Muscle layer of duodenum (tissue), 2 donors: ENCODE measurements at regions not wholly inside any gene's neighbourhood (a gene's known extent, or its start where the extent isn't known, plus 50 kb on each side); places are given as distances from the start of the nearest gene placed in this dataset.

Source experiments
- H3K27ac ChIP-seq: one replicate; pipeline ENCODE4 v1.7.0; 2013; ENCODE audit warnings: mild to moderate bottlenecking, low read length
- H3K27me3 ChIP-seq: one replicate; pipeline ENCODE4 v1.7.0; 2013; ENCODE audit warnings: low read depth, mild to moderate bottlenecking, control low read depth, low read length
- H3K36me3 ChIP-seq, 2 donors: one replicate each; pipeline ENCODE4 v1.7.0; 2013; ENCODE audit warnings: low read length in 2 of 2, control low read depth in 1 of 2, mild to moderate bottlenecking in 1 of 2; ENCODE audit not compliant: insufficient read depth in 2 of 2, control insufficient read depth in 1 of 2
- H3K4me1 ChIP-seq, 2 donors: one replicate each; pipeline ENCODE4 v1.7.0; 2013; ENCODE audit warnings: low read length in 2 of 2, mild to moderate bottlenecking in 2 of 2, control low read depth in 1 of 2, moderate library complexity in 1 of 2; ENCODE audit not compliant: insufficient read depth in 2 of 2, control insufficient read depth in 1 of 2
- H3K4me3 ChIP-seq, 2 donors: one replicate each; pipeline ENCODE4 v1.7.0; 2013; ENCODE audit warnings: low read length in 2 of 2, low read depth in 1 of 2, mild to moderate bottlenecking in 1 of 2
- H3K9me3 ChIP-seq, 2 donors: one replicate each; pipeline ENCODE4 v1.7.0; 2013; ENCODE audit warnings: low read length in 2 of 2, control low read depth in 1 of 2, mild to moderate bottlenecking in 1 of 2; ENCODE audit not compliant: control insufficient read depth in 1 of 2
- donor health status: healthy.

DNA sequence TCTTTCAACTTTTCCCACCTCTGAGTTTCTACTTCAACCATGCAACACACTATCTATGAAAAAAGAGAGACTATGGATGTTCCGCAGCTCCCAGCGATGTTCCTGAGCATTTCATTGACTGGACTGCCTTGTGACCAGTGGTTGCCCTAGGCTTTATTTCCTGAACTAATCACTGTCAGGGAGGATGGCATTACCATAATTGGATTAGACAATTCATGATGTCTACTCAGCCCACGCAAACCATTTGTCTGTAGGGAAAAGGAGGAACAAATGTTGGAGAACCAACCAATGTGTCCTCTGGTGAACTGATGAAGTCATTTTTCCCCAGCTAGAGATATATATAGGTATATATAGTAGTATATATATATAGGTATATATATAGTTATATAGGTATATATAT lies 229.3 kb upstream of the MCTP2 start:
- H3K36me3 ChIP-seq: no peaks in the 10 kb centered on the region
- H3K27ac ChIP-seq: no peak overlapping the region
- H3K4me1 ChIP-seq: peaks cover 0 to 9% of the 10 kb centered on the region in 2 donors
- H3K4me3 ChIP-seq: no peak overlapping the region
- H3K27me3 ChIP-seq: no peaks in the 10 kb centered on the region
- H3K9me3 ChIP-seq: no peaks in the 10 kb centered on the region

DNA sequence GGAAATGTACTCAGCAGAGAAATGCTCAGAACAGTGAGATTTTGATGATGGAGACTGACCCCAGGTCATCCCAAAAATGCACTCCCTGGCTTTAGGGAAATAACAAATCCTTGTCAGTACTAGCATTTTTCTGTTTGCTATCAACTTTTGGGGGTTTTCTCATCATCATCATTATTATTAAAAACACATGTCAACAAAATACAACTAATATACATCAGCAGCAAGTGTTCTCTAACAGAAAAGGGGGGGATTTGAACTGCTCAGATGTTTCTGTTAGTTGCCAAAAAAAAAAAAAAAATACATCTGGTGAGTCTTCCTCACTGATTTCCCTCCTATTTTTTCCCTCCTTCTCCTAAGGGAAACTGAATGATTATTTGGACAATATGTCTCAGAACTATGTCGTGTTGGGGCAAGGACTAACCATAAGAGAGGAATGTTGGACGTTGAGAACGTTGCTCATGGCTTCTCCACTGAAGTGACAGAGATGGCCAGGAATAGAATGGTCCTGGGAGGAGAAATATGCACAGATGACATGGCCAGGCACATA lies 230.0 kb upstream of the MCTP2 start:
- H3K4me3 ChIP-seq: no peak overlapping the region
- H3K27me3 ChIP-seq: no peaks in the 10 kb centered on the region
- H3K27ac ChIP-seq: no peak overlapping the region
- no peaks in the 10 kb centered on the region for H3K9me3 ChIP-seq
- peaks cover 0 to 9% of the 10 kb centered on the region in 2 donors for H3K4me1 ChIP-seq
- no peaks in the 10 kb centered on the region for H3K36me3 ChIP-seq

DNA sequence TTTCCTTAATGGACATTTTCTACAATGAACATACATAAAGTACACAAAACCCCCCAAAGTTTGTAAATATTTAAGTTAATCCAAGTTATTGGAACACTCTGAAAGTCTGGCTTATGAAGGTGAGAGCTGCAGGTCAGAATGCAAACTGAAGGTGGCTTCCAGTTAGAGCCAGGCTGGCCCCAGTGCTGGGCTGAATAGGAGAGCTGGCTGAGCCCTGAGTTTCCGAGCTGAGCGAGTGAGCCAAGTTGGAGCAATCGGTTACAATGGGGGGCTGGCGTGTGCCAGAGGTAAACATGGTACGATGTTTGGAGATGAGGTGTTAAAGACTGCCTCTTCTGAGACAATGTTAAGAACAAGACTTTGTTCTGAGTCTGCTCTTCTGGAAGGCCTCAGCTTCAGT lies 230.8 kb upstream of the MCTP2 start:
- H3K27ac ChIP-seq: no peak overlapping the region
- H3K36me3 ChIP-seq: no peaks in the 10 kb centered on the region
- H3K27me3 ChIP-seq: no peaks in the 10 kb centered on the region
- peaks cover 0 to 9% of the 10 kb centered on the region in 2 donors for H3K4me1 ChIP-seq
- no peaks in the 10 kb centered on the region for H3K9me3 ChIP-seq
- no peak overlapping the region for H3K4me3 ChIP-seq

DNA sequence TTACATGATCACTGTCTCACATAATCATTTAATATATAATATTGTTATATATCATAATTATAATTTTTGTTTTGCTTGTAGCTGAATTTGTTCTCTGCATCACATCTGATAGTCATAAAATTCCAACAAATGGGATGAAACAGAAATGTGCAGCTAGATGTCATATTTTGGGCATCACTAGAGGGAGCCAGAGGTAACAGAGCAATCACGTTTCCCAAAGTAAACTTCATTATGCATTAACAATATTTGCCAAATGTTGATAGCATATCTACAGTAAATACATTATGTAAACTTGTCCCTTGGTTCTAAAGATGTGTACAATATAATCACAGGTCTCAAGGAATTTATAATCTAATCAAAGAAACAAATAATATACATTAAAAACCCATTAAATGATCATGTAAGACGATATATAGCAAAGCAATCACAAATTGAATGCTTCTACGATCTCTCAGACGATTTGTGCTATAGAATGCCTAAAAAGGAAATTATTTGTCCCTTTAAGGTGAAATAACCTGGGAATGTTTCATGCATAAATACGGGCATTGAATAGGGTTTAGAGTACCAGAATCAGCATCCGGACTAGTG lies 234.2 kb upstream of the MCTP2 start:
- Histone ChIP-seq H3K36me3 (no peaks in the 10 kb centered on the region), H3K4me3 (no peak overlapping the region), H3K4me1 (peaks cover 0 to 18% of the 10 kb centered on the region in 2 donors), H3K27ac (no peak overlapping the region), H3K9me3 (no peaks in the 10 kb centered on the region), H3K27me3 (no peaks in the 10 kb centered on the region)

GRCh38 chr15:93989440-93989998 lies 241.8 kb upstream of the MCTP2 start:
- Histone ChIP-seq H3K36me3 (no peaks in the 10 kb centered on the region), H3K27ac (no peak overlapping the region), H3K4me1 (peaks cover 0 to 12% of the 10 kb centered on the region in 2 donors), H3K4me3 (no peak overlapping the region), H3K27me3 (no peaks in the 10 kb centered on the region), H3K9me3 (no peaks in the 10 kb centered on the region)

DNA sequence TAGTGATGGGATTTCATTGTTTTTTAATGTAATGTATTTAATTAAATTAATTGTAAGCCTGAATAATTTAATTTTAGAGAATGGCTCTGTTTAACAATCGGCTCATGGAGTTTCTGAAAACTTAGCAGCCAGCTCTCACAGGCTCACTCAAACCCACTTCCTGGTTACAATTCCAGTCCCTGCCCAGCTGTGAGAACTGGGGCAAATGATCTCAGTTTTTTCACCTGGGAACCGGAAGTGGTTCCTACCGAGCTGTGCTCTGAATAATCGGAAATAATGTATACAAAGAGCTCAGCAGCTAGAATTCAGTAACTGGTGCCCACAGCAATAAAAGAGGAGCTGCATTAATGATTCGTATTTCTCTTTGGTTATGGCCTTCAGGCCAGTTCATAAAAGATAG lies 244.3 kb upstream of the MCTP2 start:
- no peak overlapping the region for H3K27ac ChIP-seq
- no peaks in the 10 kb centered on the region for H3K27me3 ChIP-seq
- H3K4me3 ChIP-seq: no peak overlapping the region
- no peaks in the 10 kb centered on the region for H3K9me3 ChIP-seq
- H3K4me1 ChIP-seq: peaks cover 0 to 22% of the 10 kb centered on the region in 2 donors
- no peaks in the 10 kb centered on the region for H3K36me3 ChIP-seq

- no peak overlapping the region for H3K27ac ChIP-seq
- H3K9me3 ChIP-seq: no peaks in the 10 kb centered on the region
- no peaks in the 10 kb centered on the region for H3K36me3 ChIP-seq
- no peaks in the 10 kb centered on the region for H3K27me3 ChIP-seq
- no peak overlapping the region for H3K4me3 ChIP-seq
- peaks cover 0 to 22% of the 10 kb centered on the region in 2 donors for H3K4me1 ChIP-seq
Observed at GRCh38 chr15:93986400-93986984, 244.9 kb upstream of the MCTP2 start.

GRCh38 chr15:93985925-93986324 lies 245.4 kb upstream of the MCTP2 start:
- Histone ChIP-seq H3K4me1 (peaks cover 0 to 22% of the 10 kb centered on the region in 2 donors), H3K9me3 (no peaks in the 10 kb centered on the region), H3K27ac (no peak overlapping the region), H3K4me3 (no peak overlapping the region), H3K36me3 (no peaks in the 10 kb centered on the region), H3K27me3 (no peaks in the 10 kb centered on the region)

- Histone ChIP-seq H3K36me3 (no peaks in the 10 kb centered on the region), H3K9me3 (no peaks in the 10 kb centered on the region), H3K27me3 (no peaks in the 10 kb centered on the region), H3K27ac (no peak overlapping the region), H3K4me1 (peaks cover 0 to 25% of the 10 kb centered on the region in 2 donors), H3K4me3 (no peak overlapping the region)
Observed at GRCh38 chr15:93985176-93985575, 246.2 kb upstream of the MCTP2 start.

DNA sequence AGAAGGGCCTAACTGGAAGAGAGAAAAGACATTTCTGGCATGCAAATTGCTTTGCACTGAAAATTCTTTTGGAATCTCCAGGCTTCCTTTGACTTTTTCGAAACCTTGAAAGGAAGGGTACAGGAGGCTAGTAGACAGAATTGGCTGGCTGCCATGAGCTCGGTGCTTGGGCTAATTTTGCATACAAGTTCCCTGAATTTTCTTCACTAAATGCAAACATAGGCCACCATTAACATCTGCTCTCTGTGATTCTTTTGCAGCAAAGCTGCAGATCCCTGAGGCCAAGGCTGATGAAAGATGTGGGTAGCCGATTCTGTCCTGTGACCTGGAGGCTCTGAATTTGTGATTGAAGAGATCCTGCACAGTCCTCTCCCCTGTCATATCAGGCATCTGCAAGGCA lies 247.8 kb upstream of the MCTP2 start:
- Histone ChIP-seq H3K9me3 (no peaks in the 10 kb centered on the region), H3K36me3 (no peaks in the 10 kb centered on the region), H3K4me3 (no peak overlapping the region), H3K27ac (no peak overlapping the region), H3K4me1 (peaks cover 0 to 22% of the 10 kb centered on the region in 2 donors), H3K27me3 (no peaks in the 10 kb centered on the region)

DNA sequence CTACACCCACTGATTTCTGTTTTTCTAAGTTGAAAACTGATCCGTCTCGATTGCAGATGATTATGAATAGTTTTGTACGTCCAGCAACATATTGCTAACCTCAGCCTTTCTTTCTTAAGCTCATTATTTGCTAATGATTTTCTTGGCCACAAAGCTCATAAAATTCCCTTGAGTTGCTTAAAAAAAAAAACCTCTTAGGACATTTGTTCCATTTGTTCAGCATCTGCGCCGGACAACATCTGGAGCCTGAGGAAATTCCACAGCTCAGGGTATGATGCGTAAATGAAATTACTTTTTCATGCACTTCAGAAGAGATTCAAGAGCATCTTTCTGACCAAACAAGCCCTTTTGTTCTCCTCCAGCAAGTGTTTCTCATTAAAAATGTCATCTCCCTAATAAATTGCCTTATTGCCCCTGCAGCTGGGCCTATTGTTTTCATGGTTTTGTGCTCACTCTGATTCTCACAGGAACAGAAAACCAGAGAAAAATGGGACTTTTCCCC lies 249.1 kb upstream of the MCTP2 start:
- Histone ChIP-seq H3K36me3 (no peaks in the 10 kb centered on the region), H3K4me1 (peaks cover 0 to 22% of the 10 kb centered on the region in 2 donors), H3K27me3 (no peaks in the 10 kb centered on the region), H3K4me3 (no peak overlapping the region), H3K27ac (no peak overlapping the region), H3K9me3 (no peaks in the 10 kb centered on the region)
